GM18907 (cell line): ENCODE measurements at regions not wholly inside any gene's neighbourhood (a gene's known extent, or its start where the extent isn't known, plus 50 kb on each side); places are given as distances from the start of the nearest gene placed in this dataset.
"Not testable (repeated sequence)": the region's sequence is repeated elsewhere in the genome, so short reads cannot be mapped to it uniquely, and the experiment has no call there.

Source experiments
- ATAC-seq: cut with Tn5 transposase; IDR thresholded peaks from one replicate; pipeline ENCODE4 v1.9.1; 2021; ENCODE audit warnings: mild to moderate bottlenecking, moderate library complexity; ENCODE audit not compliant: unreplicated experiment

DNA sequence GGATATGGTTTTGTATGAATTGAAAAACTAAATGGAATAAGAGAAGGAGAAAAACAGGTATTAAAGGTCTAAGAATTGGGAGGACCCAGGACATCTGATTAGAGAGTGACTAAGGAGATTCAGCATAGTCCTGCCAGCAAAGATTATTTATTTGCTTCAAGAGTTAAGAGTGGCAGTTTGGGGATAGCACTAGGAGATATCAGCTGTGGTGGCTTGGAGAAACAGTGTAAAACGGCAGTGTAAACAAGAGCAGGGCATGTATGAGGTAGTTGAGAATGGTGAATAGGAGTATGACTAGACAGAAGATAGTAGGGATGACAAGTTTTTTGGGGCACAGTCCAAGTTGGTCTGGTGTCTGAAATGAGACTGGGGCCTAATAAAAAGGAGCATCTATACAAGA is 730.3 kb downstream of the TRHDE start:
- ATAC-seq, result not testable (repeated sequence)

DNA sequence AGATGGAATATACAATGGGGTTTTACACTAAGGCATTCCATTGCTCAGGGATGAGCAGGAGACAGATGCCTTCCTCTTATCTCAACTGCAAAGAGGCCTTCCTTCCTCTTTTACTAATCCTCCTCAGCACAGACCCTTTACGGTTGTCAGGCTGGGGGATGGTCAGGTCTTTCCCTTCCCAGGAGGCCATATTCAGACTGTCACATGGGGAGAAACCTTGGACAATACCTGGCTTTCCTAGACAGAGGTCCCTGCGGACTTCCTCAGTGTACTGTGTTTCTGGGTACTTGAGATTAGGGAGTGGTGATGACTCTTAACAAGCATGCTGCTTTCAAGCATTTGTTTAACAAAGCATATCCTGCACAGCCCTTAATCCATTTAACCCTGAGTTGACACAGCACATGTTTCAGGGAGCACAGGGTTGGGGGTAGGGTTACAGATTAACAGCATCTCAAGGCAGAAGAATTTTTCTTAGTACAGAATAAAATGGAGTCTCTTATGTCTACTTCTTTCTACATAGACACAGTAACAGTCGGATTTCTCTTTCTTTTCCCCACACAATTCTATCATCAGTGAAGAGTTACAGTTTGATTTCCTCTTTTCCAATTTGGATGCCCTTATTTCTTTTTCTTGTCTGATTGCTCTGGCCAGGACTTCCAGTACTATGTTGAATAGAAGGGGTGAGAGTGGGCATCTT is 737.1 kb downstream of the TRHDE start:
- ATAC-seq, result not testable (repeated sequence)

DNA sequence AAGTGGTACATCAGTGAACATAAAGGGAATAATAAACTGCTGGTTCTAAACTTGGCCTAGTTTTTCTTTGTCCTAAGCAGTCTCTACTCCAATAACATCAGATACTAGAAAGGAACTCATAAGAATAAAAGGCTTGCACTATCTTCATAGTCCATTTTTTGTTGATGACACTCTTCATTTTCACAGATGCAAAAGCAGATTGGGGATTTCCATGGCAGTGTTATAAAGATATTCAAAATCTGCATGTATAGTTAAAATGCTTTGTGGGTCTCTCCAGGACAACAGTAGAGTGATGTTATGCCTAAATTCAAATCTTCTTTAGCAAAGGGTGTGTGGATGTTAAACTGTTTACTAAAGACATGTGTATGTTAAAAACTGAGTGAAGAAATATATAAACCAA is 745.8 kb downstream of the TRHDE start:
- no peak for ATAC-seq

DNA sequence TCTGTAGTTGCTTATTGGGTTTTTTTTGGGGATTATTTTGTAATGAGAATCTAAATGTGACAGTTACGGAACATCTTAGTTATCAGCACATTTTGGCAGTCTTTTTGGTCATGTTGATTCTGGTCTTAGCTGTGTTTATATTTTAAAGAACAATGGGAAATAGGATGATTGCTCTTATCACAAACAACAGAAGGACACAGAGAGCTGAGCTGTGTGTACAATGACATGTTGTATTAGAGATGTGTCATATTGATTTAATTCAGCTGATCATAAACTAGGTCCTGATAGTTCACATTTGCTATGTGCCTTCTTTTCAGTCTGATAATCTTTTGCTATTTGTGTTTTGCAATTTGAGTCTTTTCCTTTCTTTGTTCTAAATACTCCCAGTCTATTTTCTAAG is 781.7 kb downstream of the TRHDE start:
- no peak for ATAC-seq

- no peak for ATAC-seq
These were observed 785.3 kb downstream of the TRHDE start for GRCh38 chr12:73057428-73057827.

DNA sequence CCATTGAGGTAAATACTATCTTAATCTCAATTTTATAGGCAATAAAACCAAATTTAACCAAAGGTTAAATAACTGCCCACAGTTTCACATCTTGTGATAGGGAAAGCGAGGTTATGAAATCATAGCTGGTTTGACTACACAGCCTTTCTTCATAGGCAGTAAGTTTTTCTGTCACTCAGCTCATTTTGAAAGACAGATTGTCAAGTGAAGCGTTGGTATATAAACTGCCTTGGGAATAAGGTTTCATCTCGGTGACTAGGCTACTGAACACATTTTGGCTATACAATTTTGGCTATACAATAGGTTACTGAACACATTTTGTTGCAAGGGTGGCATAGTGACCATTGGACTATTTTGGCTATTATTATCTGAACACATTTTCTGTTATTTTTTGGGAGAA is 793.7 kb downstream of the TRHDE start:
- no peak for ATAC-seq

DNA sequence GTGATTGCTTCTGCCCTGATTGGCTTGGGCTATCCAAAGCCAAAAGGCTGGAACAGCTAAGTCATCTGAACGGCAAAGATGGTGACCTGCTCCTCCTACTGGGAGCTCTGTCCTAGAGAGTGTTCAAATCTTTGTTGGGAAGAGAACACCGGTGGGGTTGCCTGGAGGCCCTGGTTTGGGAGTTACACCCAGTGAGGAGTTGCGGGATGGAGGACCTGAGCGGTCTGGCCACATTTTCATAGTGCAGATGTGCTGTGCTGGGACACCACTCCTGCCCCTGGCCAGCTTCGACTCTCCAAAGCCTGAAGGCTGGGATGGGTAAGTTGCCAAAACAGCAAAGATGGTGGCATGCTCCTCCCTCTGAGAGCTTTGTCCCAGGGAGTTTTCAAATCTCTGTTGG is 795.4 kb downstream of the TRHDE start:
- ATAC-seq, result no peak

DNA sequence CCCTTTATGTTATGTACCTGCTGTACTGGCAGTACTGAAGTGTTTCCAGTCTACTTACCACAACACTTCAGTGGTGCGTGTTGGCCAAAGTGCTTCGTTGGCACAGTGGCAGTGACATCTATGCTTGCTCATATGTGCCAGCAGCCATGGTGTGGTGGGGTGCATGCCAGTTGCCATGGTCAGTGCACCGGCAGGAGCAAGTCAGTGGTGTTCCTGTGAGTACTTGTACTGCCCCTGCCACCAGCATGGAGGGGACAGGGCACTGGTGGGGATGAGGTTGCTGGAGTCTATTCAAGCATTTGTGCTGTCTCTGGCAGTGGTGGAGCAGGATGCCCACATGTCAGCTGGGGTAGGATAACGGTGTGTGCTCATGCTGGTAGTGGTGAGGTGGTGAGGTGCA is 800.0 kb downstream of the TRHDE start:
- ATAC-seq, result no peak

DNA sequence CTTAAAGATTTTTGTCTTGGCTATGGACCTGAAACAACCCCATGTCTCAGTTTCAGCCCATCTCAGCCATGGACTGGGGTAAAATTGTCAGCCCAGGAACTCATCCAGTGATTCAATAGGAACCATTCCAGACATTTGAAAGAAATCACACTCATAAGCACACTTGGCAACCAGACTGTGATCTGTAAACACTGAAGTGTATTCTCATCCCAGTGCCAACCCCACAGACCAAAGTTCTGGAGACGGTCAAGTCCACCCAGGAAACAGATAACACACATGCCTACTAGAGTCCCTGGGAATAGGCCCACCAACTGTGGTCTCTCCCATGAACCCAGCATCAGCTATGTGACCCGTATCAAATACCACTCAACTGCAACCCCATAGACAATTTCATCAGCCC is 804.6 kb downstream of the TRHDE start:
- no peak for ATAC-seq

- no peak for ATAC-seq
These were observed 811.6 kb downstream of the TRHDE start for GRCh38 chr12:73083736-73084135.

DNA sequence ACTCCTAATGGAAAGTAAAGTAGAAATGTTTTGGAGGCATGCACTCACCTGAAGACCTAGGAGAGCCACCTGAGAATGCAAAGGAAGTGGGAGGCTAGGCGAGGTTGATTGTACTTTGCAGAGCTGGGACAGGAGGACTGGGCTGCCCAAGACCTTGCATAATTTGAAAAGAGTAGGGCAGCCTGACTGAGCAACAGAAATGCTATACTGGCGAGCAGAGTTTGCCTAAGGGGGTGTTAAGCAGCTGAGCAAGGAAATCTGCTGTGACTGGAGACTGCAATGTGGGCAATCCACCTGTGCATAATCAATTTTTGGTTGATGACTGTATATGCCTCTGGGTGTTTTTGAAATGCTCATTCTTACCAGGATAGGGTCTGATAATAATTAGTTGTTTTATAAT is 834.1 kb downstream of the TRHDE start:
- ATAC-seq, result no peak

DNA sequence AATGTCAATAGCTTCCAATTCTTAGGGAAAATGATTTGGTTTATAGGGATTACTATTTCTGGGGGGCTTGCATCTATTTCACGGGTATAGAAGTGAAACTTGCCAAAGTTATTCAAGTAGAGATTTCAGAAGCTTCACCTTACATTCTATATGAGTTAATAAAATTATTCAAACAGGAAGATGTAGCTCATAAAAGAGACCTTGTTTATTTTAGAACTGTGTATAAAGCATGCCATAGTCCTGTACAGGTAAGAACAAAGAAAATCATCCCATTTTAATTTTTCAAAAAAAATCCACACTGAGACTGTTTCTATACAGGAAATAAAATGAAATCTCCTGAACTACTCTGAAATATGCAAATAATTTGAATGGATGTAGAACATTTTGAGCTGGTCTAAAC is 834.7 kb downstream of the TRHDE start:
- no peak for ATAC-seq

- ATAC-seq, result no peak
These were observed 838.6 kb downstream of the TRHDE start for GRCh38 chr12:73110816-73111215.

- no peak for ATAC-seq
These were observed 840.1 kb downstream of the TRHDE start for GRCh38 chr12:73112035-73112816.

DNA sequence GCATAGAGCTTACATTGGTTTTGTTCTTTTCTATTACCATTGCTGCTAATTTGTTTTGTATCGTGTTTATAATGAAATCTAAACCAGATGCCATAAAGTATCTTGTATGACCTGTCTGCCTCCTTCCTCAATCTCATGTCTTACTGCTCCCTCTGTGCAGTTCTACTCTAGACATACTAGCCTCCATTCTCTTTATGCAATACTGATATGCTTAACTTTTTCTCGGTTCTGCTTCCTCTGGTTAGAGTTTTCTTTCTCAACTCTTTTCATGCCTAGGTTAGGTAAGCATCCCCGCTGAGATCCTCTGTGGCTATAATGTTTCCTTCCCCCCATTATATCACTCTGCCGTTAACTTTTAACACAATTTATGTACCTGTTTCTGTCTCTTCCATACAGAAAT is 852.3 kb downstream of the TRHDE start:
- no peak for ATAC-seq

GRCh38 chr12:73125148-73125547 is 853.0 kb downstream of the TRHDE start:
- ATAC-seq, result no peak

- no peak for ATAC-seq
These were observed 864.2 kb downstream of the TRHDE start for GRCh38 chr12:73136386-73136785.

DNA sequence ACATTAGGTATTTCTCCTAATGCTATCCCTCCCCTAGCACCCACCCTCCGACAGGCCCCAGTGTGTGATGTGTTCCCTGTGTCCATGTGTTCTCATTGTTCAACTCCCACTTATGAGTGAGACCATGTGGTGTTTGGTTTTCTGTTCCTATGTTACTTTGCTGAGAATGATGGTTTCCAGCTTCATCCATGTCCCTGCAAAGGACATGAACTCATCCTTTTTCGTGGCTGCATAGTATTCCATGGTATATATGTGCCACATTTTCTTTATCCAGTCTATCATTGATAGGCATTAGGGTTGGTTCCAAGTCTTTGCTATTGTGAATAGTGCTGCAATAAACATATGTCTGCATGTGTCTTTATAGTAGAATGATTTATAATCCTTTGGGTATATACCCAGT is 867.5 kb downstream of the TRHDE start:
- ATAC-seq, result not testable (repeated sequence)

GRCh38 chr12:73158341-73158740 is 886.2 kb downstream of the TRHDE start:
- ATAC-seq, result no peak

DNA sequence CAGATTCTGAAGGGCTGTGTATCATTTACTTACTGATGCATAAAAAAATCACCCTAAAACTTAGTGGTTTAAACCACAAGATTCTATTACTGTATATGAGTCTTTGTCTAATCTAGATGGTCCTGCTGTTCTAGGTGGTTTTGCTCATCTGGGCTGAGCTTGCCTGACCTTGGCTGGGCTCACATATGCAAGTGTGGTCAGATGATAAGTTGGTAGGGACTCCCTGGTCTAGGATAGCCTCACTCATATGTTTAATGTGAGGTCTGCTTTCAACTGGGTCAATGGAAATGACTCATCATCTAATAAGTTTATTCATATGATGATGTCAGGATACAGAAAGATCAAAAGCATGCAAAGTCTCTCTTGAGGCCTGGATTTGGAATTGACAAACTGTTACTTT is 887.8 kb downstream of the TRHDE start:
- no peak for ATAC-seq

DNA sequence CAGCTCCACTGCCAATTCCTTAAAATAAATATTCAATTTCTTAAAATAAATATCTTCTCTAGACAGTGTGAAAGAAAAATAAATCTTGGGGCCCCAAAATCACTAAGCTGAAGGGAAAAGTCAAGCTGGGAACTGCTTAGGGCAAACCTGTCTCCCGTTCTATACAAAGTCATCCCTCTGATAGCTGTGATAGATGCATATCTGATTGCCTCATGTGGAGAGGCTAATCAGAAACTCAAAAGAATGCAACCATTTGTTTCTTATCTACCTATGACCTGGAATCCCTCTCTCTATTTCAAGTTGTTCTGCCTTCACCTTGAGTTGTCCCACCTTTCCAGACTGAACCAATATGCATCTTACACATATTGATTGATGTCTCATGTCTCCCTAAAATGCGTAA is 889.8 kb downstream of the TRHDE start:
- no peak for ATAC-seq

DNA sequence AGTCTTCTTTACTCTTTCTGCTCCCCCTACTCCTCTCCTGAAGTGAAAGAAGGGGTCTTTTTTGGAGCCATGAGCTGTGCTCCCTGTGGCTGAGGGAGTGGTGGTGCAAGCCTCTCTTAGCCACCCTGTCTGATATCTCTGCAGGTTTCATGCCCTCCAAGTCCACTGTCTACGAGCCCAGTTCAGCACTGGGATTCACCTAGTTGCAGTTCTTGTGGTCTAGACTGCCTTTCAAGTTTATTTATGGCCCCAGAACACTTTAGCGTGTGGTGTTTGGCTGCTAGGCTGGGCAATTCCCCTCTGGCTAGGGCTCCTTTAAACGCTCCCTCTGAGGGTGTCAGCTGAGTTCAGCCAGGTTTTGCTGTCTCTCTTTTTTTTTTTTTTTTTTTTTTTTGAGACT is 908.6 kb downstream of the TRHDE start:
- no peak for ATAC-seq

DNA sequence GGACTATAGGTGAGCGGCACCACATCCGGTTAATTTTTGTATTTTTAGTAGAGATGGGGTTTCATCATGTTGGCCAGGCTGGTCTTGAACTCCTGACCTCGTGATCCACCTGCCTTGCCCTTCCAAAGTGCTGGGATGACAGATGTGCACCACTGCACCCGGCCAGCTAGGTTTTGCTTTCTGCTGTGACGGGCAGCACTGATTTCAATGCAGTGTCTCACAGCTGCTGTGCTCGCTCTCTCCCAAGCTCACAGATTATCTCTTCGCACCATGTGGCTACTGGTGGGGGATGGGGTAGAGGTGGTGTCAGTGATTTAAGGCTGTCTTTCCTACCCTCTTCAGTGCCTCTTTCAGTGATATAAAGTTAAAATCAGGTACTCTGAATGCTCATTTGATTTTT is 909.1 kb downstream of the TRHDE start:
- ATAC-seq, result no peak
